HG02870 (cell line): ENCODE measurements at regions not wholly inside any gene's neighbourhood (a gene's known extent, or its start where the extent isn't known, plus 50 kb on each side); places are given as distances from the start of the nearest gene placed in this dataset.
"Not testable (repeated sequence)": the region's sequence is repeated elsewhere in the genome, so short reads cannot be mapped to it uniquely, and the experiment has no call there.

ENCODE experiments used
- ATAC-seq: cut with Tn5 transposase; IDR thresholded peaks from one replicate; pipeline ENCODE4 v1.9.1; 2021; ENCODE audit warnings: mild to moderate bottlenecking, moderate library complexity; ENCODE audit not compliant: unreplicated experiment

DNA sequence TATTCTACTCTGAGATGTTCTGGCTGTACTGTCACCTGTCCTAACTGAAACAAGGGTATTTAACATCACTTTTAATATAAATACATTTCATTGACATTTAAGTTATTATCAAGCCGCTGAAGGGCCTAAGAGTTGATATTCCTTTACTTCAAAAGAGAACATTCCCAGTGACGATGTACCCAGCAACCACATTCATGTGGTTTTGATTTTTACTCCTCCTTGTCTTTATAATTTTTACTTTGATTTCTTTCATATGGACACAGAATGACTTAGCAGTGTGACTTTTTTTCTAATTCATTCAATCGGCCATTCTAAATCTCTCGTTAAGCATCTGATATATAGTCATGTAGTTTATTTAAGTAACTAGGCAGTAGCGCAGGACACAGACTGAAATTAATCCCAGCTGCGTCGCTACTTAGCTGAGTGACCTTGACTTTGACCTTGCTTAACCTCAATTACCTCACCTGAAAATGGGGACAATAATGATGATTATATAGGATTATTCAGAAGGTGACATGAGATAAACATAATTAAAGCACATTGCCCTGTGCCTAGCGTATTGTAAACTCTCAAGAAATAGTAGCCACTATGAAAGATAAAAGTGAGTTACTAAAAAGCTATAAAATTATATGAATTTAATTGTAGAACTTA lies 476.6 kb downstream of the SETD4 start:
- no peak for ATAC-seq

DNA sequence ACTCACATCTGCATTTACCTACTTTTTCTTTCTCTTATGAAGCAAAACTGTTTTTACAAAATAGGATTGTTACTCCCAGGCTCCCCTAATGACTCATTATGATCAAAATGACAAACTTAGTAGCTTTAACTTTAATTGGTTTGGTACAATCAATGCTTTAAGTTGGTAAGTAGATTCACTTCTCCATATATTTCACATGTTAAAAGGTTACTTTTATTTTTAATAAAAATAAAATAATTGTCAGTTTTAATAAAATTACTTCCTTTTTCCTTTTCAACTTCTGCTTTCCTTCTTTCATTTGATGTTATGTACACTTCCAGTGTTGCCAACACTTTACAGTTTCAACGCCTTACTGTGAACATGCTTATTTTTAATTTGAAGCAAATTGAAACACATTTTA lies 477.6 kb downstream of the SETD4 start:
- no peak for ATAC-seq

DNA sequence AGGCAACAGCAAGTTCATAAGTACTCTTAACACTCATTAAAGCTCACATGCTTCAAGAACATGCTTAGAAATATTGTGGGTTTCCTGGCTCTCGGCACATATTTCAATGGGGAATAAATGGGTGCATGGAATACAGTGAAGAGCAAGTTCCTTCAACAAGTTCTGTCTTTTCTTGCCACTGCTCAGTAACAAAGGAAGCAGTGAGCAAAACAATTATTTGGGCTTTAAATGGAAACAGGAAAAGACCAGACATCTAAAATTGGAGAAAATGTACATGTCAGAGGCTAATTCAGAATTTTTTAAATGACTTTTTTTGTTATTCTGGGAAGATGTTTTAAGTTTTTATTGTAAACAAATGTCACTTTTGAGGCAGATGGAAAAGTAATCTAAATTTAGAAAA lies 478.7 kb downstream of the SETD4 start:
- ATAC-seq: no peak

DNA sequence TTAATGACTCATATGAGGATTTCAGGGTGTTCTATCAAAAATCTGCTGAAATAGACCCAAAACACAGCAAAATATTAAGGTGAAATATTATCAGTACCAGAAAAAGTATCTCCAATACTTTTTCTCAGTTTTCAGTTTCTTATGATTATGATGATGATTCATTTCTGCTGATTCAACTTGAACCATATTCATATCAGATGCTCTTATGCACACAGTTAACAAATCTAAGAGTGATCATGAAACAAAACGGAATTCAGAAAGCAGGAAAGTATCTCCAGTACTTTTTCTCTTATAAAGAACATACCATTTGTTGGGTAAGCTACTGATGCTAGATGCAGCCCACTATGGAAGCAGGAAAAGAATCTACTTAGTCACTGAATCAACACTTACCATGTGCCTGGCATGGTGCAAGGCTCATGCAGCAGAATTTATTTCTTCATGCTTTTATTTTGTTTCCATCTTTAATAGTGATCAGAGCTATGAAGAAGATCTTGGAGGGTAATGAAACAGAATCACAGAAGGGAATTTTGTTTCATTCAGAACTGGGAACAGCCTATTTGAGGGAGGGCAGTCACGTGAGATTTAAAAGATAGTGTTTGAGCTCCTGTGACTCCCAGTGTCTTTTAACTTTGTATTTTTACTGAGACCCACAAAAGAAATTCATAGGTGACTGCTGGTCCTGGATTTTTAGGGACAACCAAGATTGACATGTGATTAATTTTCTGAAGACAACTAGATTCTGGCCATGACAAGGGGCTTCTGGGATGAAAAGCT lies 480.6 kb downstream of the SETD4 start:
- ATAC-seq: no peak

DNA sequence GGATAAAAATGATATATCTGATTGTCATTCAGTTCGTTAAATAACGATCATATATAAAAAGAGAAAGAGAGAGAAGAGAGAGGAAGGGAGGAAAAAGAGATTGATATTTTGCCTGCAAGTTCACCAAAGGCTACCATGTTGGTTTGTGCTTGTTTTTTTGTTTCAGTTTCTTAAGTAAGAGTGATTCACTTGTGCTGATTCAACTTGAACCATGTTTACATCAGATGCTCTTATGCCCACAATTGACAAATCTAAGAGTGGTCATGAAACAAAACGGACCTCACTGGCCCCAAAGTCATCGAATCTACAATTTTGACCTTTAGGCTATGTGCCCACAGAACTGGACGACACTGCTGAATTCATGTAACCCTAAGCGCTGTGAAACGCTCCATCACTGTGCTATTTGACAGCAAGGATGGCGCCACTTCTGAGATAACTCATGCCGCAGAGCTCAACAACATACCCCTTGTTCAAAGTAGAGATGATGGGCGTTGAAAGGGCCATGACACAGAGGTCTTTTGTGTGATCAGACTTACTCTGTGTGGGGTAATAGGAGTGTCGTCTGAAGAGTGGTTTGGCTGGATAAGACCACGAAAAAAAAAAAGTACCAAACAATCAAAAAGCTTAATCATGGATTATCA lies 481.4 kb downstream of the SETD4 start:
- no peak for ATAC-seq

DNA sequence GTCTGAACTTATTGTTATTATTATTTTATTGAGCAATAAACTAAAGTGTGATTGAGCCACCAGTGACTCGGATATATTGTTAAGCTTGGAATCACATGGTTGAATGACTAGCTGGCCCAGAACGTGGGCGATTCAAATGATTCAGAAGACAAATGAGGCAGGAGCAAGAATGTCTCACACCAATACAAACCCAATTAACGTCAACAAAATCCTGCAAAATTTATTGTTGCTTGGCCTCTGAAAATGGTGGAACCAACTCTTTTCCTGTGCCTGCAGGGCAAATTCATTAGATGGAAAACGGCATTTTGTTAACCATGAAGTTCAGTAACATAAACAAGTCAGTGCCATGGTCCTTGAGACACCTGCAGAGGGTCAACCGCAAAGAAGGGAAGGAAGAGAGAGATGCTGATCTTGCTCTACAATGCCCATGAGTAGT lies 482.0 kb downstream of the SETD4 start:
- no peak for ATAC-seq

DNA sequence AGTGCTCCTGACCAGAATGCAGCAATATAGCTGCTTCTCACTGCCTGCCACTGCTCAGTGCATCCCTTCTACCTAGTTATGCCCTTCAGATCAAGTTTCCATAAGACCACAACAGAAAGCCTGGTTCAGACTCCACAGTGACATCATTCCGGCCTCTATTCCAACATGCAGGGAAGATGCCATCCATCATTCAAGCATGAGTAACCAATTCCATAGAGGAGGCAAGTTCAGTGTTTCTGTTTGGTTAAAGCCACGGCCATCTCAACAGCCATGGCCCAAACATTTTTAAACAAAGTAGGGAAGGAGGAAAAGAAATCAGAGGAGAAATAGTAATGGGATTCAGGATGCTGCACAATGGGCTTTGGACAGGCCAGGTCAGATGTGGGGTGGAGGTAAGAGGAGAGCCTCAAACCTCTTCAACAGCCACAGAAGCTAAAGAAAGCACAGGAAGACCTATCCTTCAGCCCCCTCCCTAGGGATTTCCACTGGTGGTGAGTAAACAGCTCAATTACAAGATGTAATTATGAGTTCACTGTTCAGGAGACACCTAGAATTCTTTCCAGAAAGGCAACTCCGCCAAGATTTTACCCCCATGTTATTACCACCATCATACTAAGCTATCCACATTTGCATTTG lies 484.9 kb downstream of the SETD4 start:
- no peak for ATAC-seq

DNA sequence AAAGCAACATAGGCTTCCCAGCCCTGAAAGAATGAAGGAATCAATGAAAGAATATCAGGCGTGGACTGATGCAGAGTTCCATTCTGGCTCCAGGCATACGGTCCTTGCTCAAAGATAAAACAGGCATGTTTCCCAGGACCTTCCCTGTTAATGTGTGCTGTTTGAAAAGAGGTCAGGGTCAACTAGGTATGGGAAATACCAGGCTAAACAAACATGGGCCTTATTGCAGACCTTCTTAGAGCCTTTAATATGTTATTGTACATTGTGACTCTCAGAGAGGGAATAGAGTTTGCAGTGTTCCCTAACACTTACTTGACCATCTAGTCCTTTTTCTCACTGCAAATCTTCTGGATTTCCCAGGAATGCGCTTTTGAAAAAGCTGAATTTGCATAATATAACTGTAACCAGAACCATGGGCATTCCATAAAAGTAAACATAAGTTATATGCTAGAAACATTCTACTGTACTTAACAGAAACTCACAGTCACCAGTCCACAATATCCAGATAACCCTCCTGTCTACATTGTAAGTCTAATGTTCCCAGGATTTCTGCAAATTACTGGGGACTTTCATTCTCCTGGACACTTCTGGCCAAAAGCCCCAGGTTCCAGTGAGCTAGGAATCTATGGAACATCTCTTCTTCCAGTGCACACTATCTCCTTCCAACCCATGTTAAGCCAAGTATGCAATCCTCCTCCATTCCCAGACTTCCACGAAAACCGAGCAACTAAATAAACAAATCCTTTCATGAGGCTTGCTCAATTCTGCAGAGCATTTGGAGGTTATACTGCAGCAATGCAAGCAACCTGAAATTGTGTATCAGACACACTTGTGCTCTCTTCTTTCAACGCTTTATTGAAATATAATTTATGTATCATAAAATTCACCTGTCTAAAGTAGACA lies 486.6 kb downstream of the SETD4 start:
- no peak for ATAC-seq

DNA sequence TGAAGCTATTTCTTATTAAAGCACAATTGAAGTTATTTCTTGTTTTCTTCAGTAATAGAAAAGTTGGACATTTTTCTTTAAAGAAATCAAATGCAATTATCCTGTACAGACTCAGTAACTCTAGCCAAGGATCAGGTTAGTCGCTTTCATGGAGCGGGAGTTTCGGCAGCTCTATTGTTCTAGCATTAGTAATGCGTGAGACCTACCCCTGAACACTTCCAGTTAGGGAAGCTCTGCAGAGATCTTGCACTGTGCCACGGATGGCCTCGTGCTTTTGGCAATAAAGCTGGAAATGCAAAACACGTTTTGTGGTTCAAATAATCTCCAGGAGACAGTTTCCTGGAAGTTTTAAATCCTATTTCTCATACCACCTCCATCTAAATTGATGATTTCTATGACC lies 488.4 kb downstream of the SETD4 start:
- no peak for ATAC-seq

DNA sequence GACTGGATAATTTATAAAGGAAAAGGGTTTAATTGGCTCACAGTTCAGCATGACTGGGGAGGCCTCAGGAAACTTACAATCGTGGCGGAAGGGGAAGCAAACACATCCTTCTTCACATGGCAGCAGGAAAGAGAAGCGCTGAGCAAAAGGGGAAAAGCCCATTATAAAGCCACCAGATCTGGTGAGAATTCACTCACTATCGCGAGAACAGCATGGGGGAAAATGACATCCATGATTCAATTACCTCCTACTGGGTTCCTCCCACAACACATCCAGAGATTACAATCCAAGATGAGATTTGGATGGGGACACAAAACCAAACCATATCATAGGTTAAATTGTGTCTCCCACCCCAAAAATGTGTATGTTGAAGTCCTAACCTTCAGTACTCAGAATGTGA lies 491.7 kb downstream of the SETD4 start:
- no peak for ATAC-seq

DNA sequence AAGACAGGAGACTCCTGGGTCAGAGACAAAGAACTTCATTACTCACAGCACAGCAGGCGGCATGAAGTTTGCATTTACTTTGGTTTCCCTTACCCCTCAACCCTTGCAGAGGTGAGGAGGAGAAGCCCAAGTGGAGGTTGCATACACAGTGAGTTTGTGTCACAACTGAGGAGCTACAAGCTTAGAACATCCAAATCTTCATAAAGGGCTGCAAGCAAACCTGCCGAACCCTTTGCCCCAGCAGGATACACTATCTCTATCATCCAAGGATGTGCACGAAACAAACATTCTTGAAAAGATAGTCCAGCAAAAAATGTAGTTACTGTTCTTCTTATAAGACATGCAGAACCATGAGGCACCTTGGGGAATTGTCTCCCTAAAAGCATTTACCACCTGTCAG lies 493.5 kb downstream of the SETD4 start:
- no peak for ATAC-seq

DNA sequence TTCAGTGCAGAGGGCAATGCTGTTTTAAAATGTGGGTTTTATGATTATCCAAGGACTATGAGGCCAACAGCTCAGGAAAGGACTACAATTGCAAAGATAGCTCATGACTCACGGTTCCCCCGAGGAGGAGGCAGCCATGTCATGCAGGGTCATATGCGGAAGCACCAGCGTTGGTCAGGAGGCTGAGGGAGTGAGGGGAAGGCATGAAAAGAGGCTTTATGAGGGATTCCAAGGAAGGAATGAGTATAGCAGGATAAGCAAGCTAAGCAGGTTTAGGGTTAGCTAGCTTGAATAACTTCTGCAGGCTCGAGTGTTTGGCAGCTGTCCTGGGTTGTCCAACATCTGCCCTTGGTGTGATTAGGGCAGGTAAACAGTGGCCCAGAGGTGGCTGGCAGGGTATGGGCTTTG lies 495.1 kb downstream of the SETD4 start:
- no peak for ATAC-seq

DNA sequence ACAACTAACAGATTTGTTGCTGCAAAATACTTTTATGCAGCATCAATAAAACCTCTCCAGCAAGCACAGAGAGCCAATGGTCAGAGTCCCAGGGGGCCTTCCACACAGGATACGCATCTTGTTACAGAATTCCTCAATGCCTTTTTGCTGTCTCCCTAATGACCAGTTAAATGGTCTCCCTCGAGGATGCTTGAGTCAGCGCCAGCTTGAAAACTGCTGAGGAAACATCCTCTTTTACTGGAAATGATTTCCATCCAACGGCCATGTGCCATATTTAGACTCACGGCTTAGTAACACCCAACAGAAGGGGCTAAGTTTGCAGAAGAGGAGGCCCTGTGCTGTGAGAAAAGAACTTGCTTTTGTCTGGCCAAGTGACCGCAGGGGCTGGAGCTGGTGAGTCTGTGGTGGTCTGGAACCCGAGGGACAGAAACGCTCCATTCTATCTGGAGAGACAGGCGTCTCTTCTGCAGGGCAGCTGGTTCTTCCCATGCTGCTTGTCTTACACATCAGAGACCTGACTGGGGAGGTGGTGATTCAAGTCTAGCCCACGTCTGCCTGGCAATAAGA lies 496.4 kb downstream of the SETD4 start:
- ATAC-seq: no peak

DNA sequence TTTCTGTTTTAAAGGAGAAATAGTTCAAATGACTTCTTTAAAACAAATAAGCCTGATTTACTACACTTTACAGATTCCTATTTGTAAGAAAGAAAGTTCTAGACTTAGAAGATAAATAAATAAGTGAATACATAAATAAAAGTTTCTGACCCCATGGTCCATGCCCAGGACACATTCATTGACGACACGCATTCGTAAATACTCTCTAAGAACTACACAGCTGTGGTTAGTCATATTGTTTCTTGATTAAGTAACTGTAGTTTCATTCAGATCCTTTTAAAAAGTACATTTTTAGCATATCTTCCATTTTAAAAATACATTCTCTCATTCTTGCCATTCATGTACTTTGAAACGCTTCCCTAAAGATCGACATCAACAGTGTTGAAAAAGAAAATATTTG lies 497.4 kb downstream of the SETD4 start:
- no peak for ATAC-seq

DNA sequence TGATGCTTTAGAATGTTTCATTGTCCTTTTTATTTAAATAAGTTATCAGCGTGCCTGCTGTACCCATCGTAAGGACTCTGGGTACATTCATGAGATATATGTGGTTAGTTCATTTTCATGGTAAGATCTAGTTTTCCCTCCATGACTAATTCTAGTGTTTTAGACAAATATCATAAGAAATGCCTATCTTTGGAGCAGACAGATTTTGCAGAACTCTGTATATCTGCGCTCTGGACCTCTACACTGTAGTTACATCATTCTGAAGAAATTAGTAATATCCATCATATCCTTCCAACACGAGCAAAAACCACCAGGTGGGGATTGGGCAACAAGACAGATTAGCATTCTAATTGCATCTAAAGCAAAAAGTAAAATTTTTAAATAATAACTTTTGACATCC lies 499.2 kb downstream of the SETD4 start:
- no peak for ATAC-seq

DNA sequence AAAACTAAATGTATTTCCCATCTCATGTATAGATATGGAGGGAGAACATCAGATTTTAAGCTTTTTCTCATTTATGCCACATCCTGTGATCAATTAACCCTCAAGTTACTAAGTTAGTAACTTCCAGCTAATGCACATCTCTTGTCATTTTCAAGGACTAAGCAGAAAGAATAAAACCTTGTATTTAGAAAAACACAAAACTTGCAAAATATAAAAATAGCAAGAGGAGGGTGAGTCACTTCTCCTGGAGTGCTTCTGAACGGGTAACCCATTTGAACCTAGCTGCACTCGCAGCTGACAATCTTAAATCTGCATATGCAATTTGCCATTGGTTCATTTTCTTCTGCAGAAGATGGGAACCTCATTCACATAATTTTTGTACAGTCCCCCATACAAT lies 500.5 kb downstream of the SETD4 start:
- ATAC-seq: no peak

DNA sequence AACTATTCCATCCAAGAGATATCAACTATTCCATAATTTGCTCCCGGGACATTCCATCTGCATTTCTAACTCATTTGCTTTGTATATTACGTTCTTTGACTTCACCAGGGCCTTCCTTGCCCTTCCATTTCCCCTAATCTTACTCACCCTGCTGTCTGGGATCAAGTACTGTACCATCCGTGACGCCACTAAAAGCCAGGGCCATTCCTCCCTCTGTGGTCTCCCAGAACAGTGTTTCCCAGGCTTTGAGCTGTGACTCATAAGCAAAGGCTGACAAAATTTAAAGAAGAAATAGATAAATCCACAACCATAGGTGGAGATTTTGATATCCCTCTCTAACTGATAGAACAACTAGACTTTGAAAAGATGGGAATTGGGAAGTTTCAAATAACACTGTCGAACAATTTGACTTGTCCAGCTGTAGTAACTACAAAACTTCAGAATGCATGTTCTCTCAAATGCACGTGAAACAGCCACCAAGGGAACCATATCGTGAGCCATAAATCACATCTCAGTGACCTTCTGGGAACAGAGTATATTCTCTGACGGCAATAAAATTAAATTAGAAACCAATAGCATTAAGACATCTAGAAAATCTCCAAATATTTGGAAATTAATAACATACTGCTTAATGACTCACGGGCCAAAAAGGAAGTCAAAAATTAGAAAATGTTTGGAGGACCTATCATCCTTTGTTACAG lies 501.0 kb downstream of the SETD4 start:
- ATAC-seq: no peak

DNA sequence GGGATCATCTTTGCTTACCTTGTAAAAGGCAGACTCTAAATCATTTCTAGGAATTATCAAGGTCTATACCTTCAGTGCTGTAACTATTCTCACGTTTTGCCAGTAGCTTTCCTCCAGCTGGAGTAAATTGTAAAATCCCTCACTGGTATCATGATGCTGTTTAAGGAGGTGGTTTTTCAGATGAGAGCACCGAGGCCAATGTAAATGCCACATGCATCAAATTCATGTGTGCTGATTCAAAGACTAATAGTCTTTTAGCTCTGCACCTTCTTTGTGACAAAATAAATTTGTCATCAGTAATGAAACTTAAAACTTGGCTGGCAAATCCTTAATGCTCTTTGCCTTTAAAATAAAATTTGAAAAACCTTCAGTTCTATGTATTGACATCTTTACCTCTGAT lies 503.8 kb downstream of the SETD4 start:
- no peak for ATAC-seq

DNA sequence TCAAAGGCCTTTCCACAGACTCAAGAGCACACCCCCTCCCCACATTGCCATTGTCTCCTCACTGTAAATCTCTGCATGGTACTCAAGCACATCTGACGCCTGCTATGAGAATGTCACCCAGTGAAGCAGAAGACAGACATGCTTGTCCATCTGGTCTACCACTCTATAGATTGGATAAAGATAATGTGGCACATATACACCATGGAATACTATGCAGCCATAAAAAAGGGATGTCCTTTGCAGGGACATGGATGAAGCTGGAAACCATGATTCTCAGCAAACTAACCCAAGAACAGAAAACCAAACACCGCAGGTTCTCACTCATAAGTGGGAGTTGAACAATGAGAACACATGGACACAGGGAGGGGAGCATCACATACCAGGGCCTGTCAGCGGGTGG lies 503.4 kb upstream of the RUNX1 start:
- ATAC-seq: not testable (repeated sequence)
